ENCODE measurements at regions not wholly inside any gene's neighbourhood (a gene's known extent, or its start where the extent isn't known, plus 50 kb on each side); places are given as distances from the start of the nearest gene placed in this dataset.
A peak's percentile ranks its signal among the peaks of the same experiment; 100 is the strongest.

- H3K27me3 Mint-ChIP-seq (ENCODE audit: low read depth): peaks cover 5% of the 10 kb centered on the region
- no peaks in the 10 kb centered on the region for H3K4me1 Mint-ChIP-seq (ENCODE audit: low read depth)
- no peaks in the 10 kb centered on the region for H3K9me3 Mint-ChIP-seq
- ATAC-seq: peak; percentile 73 to 82
- H3K4me3 Mint-ChIP-seq: no peak overlapping the region
- peak; percentile 25 for DNase-seq
- no peaks in the 10 kb centered on the region for H3K36me3 Mint-ChIP-seq (ENCODE audit: insufficient read depth)
Measured at GRCh38 chr4:101730291-101731117, 60.0 kb upstream of the BANK1 start.

- DNase-seq (no peak), ATAC-seq (no peak)
- no peaks in the 10 kb centered on the region for H3K36me3 Mint-ChIP-seq (ENCODE audit: insufficient read depth)
- H3K27me3 Mint-ChIP-seq (ENCODE audit: low read depth): peaks cover 3% of the 10 kb centered on the region
- H3K4me3 Mint-ChIP-seq: no peak overlapping the region
- peaks cover 5% of the 10 kb centered on the region for H3K4me1 Mint-ChIP-seq (ENCODE audit: low read depth)
- no peaks in the 10 kb centered on the region for H3K9me3 Mint-ChIP-seq
Measured at GRCh38 chr4:101727238-101727637, 63.3 kb upstream of the BANK1 start.

GRCh38 chr4:101724093-101724492, 66.4 kb upstream of the BANK1 start:
- no peak overlapping the region for H3K4me3 Mint-ChIP-seq
- no peak for DNase-seq
- peak; percentile 62 to 70 for ATAC-seq
- peaks cover 5% of the 10 kb centered on the region for H3K4me1 Mint-ChIP-seq (ENCODE audit: low read depth)
- H3K9me3 Mint-ChIP-seq: no peaks in the 10 kb centered on the region
- no peaks in the 10 kb centered on the region for H3K27me3 Mint-ChIP-seq (ENCODE audit: low read depth)
- no peaks in the 10 kb centered on the region for H3K36me3 Mint-ChIP-seq (ENCODE audit: insufficient read depth)

GRCh38 chr4:101718810-101719209, 71.7 kb upstream of the BANK1 start:
- no peak overlapping the region for H3K4me3 Mint-ChIP-seq
- DNase-seq (no peak), ATAC-seq (no peak)
- H3K27me3 Mint-ChIP-seq (ENCODE audit: low read depth): no peaks in the 10 kb centered on the region
- peaks cover 13% of the 10 kb centered on the region for H3K9me3 Mint-ChIP-seq
- H3K36me3 Mint-ChIP-seq (ENCODE audit: insufficient read depth): no peaks in the 10 kb centered on the region
- no peaks in the 10 kb centered on the region for H3K4me1 Mint-ChIP-seq (ENCODE audit: low read depth)

- Mint-ChIP-seq H3K36me3 (ENCODE audit: insufficient read depth) (no peaks in the 10 kb centered on the region), H3K4me1 (ENCODE audit: low read depth) (no peaks in the 10 kb centered on the region), H3K27me3 (ENCODE audit: low read depth) (peaks cover 6% of the 10 kb centered on the region), H3K9me3 (peaks cover 15% of the 10 kb centered on the region), H3K4me3 (no peak overlapping the region)
- no peak for ATAC-seq
- no peak for DNase-seq
Measured at GRCh38 chr4:101711590-101712260, 78.8 kb upstream of the BANK1 start.

DNA sequence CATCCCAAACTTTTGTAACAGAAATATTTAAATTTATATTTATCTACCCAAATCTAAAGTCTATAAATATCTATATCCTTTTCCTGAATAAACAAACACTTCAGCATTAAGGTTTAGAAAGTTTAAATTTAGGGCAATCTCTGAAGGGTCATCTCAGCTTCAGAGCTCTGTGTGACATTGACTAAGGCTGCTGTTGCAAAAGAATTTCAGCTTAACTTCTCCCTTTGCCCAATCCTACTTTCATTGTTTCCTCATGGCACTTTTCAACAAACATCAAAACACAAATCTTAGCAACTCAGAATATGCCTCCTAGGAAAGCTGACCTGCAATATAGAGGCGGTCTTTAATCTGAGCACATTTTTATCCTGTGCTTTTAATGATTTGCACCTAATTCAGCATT, 79.7 kb upstream of the BANK1 start:
- peaks cover 23% of the 10 kb centered on the region for H3K9me3 Mint-ChIP-seq
- ATAC-seq (no peak), DNase-seq (no peak)
- H3K27me3 Mint-ChIP-seq (ENCODE audit: low read depth): peaks cover 6% of the 10 kb centered on the region
- no peaks in the 10 kb centered on the region for H3K4me1 Mint-ChIP-seq (ENCODE audit: low read depth)
- no peaks in the 10 kb centered on the region for H3K36me3 Mint-ChIP-seq (ENCODE audit: insufficient read depth)
- no peak overlapping the region for H3K4me3 Mint-ChIP-seq

GRCh38 chr4:101708293-101709039, 82.1 kb upstream of the BANK1 start:
- H3K9me3 Mint-ChIP-seq: peaks cover 16% of the 10 kb centered on the region
- ATAC-seq: no peak
- no peaks in the 10 kb centered on the region for H3K4me1 Mint-ChIP-seq (ENCODE audit: low read depth)
- no peak for DNase-seq
- no peaks in the 10 kb centered on the region for H3K36me3 Mint-ChIP-seq (ENCODE audit: insufficient read depth)
- H3K4me3 Mint-ChIP-seq: no peak overlapping the region
- H3K27me3 Mint-ChIP-seq (ENCODE audit: low read depth): peaks cover 6% of the 10 kb centered on the region

DNA sequence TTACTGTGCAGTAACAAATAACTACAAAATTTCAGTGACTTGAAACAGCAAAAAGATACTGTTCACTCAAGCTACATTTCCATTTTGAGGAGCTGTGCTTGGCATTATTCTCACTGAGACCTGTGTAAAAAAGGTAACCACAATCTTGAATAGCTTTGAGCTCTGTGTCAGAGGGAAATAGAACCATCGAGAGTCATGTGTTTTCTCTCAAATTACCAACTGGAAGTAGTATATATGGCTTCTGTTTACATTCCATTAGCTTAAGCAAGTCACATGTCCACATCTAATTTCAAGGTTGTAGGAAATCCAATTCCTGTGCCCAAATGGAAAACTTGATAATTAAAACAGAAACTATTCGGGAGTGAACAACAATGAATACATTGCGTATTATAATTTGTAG, 82.9 kb upstream of the BANK1 start:
- H3K4me1 Mint-ChIP-seq (ENCODE audit: low read depth): no peaks in the 10 kb centered on the region
- H3K9me3 Mint-ChIP-seq: peaks cover 16% of the 10 kb centered on the region
- ATAC-seq: no peak

GRCh38 chr4:101706535-101707057, 83.9 kb upstream of the BANK1 start:
- peaks cover 6% of the 10 kb centered on the region for H3K27me3 Mint-ChIP-seq (ENCODE audit: low read depth)
- no peak for ATAC-seq
- no peak overlapping the region for H3K4me3 Mint-ChIP-seq
- H3K9me3 Mint-ChIP-seq: peaks cover 16% of the 10 kb centered on the region
- no peaks in the 10 kb centered on the region for H3K4me1 Mint-ChIP-seq (ENCODE audit: low read depth)
- DNase-seq: no peak
- H3K36me3 Mint-ChIP-seq (ENCODE audit: insufficient read depth): no peaks in the 10 kb centered on the region

More for the DNA sequence above, 82.9 kb upstream of the BANK1 start:
- DNase-seq: no peak
- peaks cover 6% of the 10 kb centered on the region for H3K27me3 Mint-ChIP-seq (ENCODE audit: low read depth)
- no peak overlapping the region for H3K4me3 Mint-ChIP-seq
- H3K36me3 Mint-ChIP-seq (ENCODE audit: insufficient read depth): no peaks in the 10 kb centered on the region

GRCh38 chr4:101701551-101701950, 89.0 kb upstream of the BANK1 start:
- no peak overlapping the region for H3K4me3 Mint-ChIP-seq
- no peaks in the 10 kb centered on the region for H3K27me3 Mint-ChIP-seq (ENCODE audit: low read depth)
- no peaks in the 10 kb centered on the region for H3K36me3 Mint-ChIP-seq (ENCODE audit: insufficient read depth)
- H3K4me1 Mint-ChIP-seq (ENCODE audit: low read depth): no peaks in the 10 kb centered on the region
- no peak for ATAC-seq
- peaks cover 7% of the 10 kb centered on the region for H3K9me3 Mint-ChIP-seq
- DNase-seq: no peak

DNA sequence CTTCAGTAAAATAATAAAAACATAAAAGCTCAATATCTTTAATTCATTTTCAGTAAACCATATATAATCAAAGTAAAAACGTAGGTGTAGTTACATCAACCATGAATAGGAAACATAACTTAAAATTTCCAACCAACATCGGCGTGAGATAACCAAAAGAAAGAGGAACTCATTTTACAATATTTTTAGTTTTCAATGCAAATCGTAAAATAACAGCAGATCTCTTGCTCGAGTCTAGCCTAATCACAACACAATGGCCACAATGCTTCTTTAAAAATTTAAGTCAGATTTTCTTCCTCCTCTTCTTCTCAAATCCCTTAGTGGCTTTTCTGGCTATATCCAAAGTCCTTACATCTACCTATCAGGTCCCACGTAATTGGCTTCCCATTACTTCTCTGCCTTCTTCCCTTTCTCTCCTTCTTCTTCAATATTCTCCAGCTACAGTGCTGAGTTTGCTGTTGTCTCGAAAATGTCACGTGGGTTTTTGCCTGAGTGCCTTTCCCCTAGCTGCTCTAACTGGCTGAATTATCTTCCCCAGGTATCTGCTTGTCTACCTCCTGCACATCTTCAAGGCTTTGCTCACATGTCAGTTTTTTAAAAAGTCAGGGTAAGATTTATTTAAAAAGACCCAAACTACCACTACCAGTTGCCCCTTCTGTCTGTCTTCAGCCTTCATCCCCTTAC, 90.9 kb upstream of the BANK1 start:
- Mint-ChIP-seq H3K4me1 (ENCODE audit: low read depth) (no peaks in the 10 kb centered on the region), H3K27me3 (ENCODE audit: low read depth) (no peaks in the 10 kb centered on the region), H3K36me3 (ENCODE audit: insufficient read depth) (no peaks in the 10 kb centered on the region), H3K4me3 (no peak overlapping the region), H3K9me3 (no peaks in the 10 kb centered on the region)
- DNase-seq: no peak
- no peak for ATAC-seq

DNA sequence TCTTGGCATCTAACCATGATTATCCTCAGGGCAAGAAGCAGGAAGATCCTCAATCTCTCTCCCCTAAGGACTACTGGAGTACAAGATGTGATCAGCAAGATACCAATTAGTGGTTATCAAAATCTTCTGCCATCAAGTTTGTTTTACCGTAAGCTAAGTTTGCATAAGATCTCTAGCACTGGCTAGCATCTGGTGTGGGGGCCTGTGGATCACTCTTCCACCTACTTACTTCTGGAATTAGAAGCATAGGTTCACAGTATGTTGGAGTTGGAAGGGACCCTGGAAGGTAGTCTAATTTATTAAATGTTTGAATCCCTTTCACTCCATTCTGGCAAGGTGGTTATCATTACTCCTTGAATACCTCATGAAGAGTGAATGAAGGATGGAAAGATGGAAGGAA, 93.3 kb upstream of the BANK1 start:
- Mint-ChIP-seq H3K9me3 (no peaks in the 10 kb centered on the region), H3K4me3 (no peak overlapping the region), H3K4me1 (ENCODE audit: low read depth) (no peaks in the 10 kb centered on the region), H3K27me3 (ENCODE audit: low read depth) (peaks cover 4% of the 10 kb centered on the region), H3K36me3 (ENCODE audit: insufficient read depth) (no peaks in the 10 kb centered on the region)
- no peak for DNase-seq
- ATAC-seq: no peak

GRCh38 chr4:101696276-101697010, 94.1 kb upstream of the BANK1 start:
- peaks cover 7% of the 10 kb centered on the region for H3K27me3 Mint-ChIP-seq (ENCODE audit: low read depth)
- no peaks in the 10 kb centered on the region for H3K36me3 Mint-ChIP-seq (ENCODE audit: insufficient read depth)
- H3K9me3 Mint-ChIP-seq: no peaks in the 10 kb centered on the region
- no peak overlapping the region for H3K4me3 Mint-ChIP-seq
- H3K4me1 Mint-ChIP-seq (ENCODE audit: low read depth): no peaks in the 10 kb centered on the region
- DNase-seq (no peak), ATAC-seq (no peak)
